GM18909 (cell line): ENCODE measurements at regions not wholly inside any gene's neighbourhood (a gene's known extent, or its start where the extent isn't known, plus 50 kb on each side); places are given as distances from the start of the nearest gene placed in this dataset.

Source experiments
- ATAC-seq: cut with Tn5 transposase; IDR thresholded peaks from one replicate; pipeline ENCODE4 v1.9.1; 2021; ENCODE audit warnings: mild to moderate bottlenecking; ENCODE audit not compliant: unreplicated experiment, poor library complexity

GRCh38 chr10:113219446-113219845 is 269.4 kb downstream of the TCF7L2 start:
- no peak for ATAC-seq

- no peak for ATAC-seq
Observed at GRCh38 chr10:113221756-113222168, 271.7 kb downstream of the TCF7L2 start.

- ATAC-seq: no peak
Observed at GRCh38 chr10:113222207-113222606, 272.2 kb downstream of the TCF7L2 start.

- ATAC-seq: no peak
Observed at GRCh38 chr10:113225364-113225763, 275.3 kb downstream of the TCF7L2 start.

GRCh38 chr10:113225903-113226302 is 275.9 kb downstream of the TCF7L2 start:
- ATAC-seq: no peak

GRCh38 chr10:113226399-113226798 is 276.4 kb downstream of the TCF7L2 start:
- no peak for ATAC-seq

- ATAC-seq: no peak
Observed at GRCh38 chr10:113226831-113227445, 276.9 kb downstream of the TCF7L2 start.

- no peak for ATAC-seq
Observed at GRCh38 chr10:113228530-113228929, 278.5 kb downstream of the TCF7L2 start.

- ATAC-seq: no peak
Observed at GRCh38 chr10:113230011-113230610, 280.1 kb downstream of the TCF7L2 start.

GRCh38 chr10:113232928-113233511 is 283.0 kb downstream of the TCF7L2 start:
- no peak for ATAC-seq

GRCh38 chr10:113234481-113234880 is 284.4 kb downstream of the TCF7L2 start:
- ATAC-seq: no peak

- no peak for ATAC-seq
Observed at GRCh38 chr10:113235508-113235907, 285.5 kb downstream of the TCF7L2 start.

- ATAC-seq: no peak
Observed at GRCh38 chr10:113236998-113237397, 287.0 kb downstream of the TCF7L2 start.

- no peak for ATAC-seq
Observed at GRCh38 chr10:113239566-113240350, 289.7 kb downstream of the TCF7L2 start.

GRCh38 chr10:113240736-113241135 is 290.7 kb downstream of the TCF7L2 start:
- ATAC-seq: no peak

- ATAC-seq: no peak
Observed at GRCh38 chr10:113241599-113242360, 291.7 kb downstream of the TCF7L2 start.

GRCh38 chr10:113243311-113243710 is 293.3 kb downstream of the TCF7L2 start:
- ATAC-seq: no peak

GRCh38 chr10:113244750-113245149 is 294.7 kb downstream of the TCF7L2 start:
- no peak for ATAC-seq

- no peak for ATAC-seq
Observed at GRCh38 chr10:113245286-113245685, 295.2 kb downstream of the TCF7L2 start.

- ATAC-seq: no peak
Observed at GRCh38 chr10:113247050-113247449, 297.0 kb downstream of the TCF7L2 start.
